OCI-LY7 (cell line): ENCODE measurements at regions not wholly inside any gene's neighbourhood (a gene's known extent, or its start where the extent isn't known, plus 50 kb on each side); places are given as distances from the start of the nearest gene placed in this dataset.

ENCODE experiments used
- BruUV-seq: library from RNA; stranded (reverse); fragments of 400-500 nt; replicated peaks from 2 replicates; lab custom pipeline; 2021; lab: Mats Ljungman, UMichigan
- CTCF ChIA-PET: fragments of 300-600 bp; sonication (Branson Sonifier 250); formaldehyde crosslinking; loops from one replicate; lab custom pipeline; 2022; ENCODE audit warnings: antibody characterized with exemption; ENCODE audit not compliant: unreplicated experiment; lab: Charles Lee
- POLR2A ChIA-PET: fragments of 300-600 bp; sonication (Branson Sonifier 250); formaldehyde crosslinking; loops from one replicate; lab custom pipeline; 2022; ENCODE audit warnings: antibody characterized with exemption; lab: Charles Lee
- DNase-seq: peaks from one replicate; pipeline ENCODE4 v3.0.0-alpha.2; 2015; ENCODE audit warnings: low spot score
- H2AFZ ChIP-seq: fragments of 200-600 bp; sonication (generic), shearing (Covaris generic); 2 replicates; pipeline ENCODE4 v1.6.1; 2014; ENCODE audit warnings: mild to moderate bottlenecking, antibody characterized with exemption, low read length, moderate library complexity
- H3K27ac ChIP-seq: fragments of 200-600 bp; sonication (generic); 2 replicates; pipeline ENCODE4 v1.5.1; 2014; ENCODE audit warnings: mixed run types, low read depth, mild to moderate bottlenecking, moderate library complexity, low read length, inconsistent platforms; ENCODE audit not compliant: poor library complexity, severe bottlenecking
- H3K36me3 ChIP-seq: fragments of 200-600 bp; sonication (generic); 2 replicates; pipeline ENCODE4 v1.6.1; 2014; ENCODE audit warnings: mild to moderate bottlenecking, antibody characterized with exemption, low read length, moderate library complexity, mixed read lengths; ENCODE audit not compliant: insufficient read depth
- H3K4me1 ChIP-seq: fragments of 200-600 bp; sonication (generic); 2 replicates; pipeline ENCODE4 v1.5.1; 2014; ENCODE audit warnings: mild to moderate bottlenecking, low read length; ENCODE audit not compliant: insufficient read depth, poor library complexity, severe bottlenecking
- H3K4me2 ChIP-seq: fragments of 200-600 bp; sonication (generic); 2 replicates; pipeline ENCODE4 v1.6.1; 2014; ENCODE audit warnings: mild to moderate bottlenecking, low read length
- H3K4me3 ChIP-seq: fragments of 200-600 bp; sonication (generic); 2 replicates; pipeline ENCODE4 v1.5.1; 2014; ENCODE audit warnings: mild to moderate bottlenecking, low read depth, low read length; ENCODE audit not compliant: poor library complexity, severe bottlenecking
- H3K79me2 ChIP-seq: fragments of 200-600 bp; sonication (generic); 2 replicates; pipeline ENCODE4 v1.6.1; 2016; ENCODE audit warnings: low read depth, mild to moderate bottlenecking, low read length, moderate library complexity, mixed read lengths; ENCODE audit not compliant: insufficient read depth
- H3K9me2 ChIP-seq: fragments of 200-600 bp; sonication (generic); 2 replicates; pipeline ENCODE4 v1.6.1; 2016; ENCODE audit warnings: mild to moderate bottlenecking, low read length, mixed read lengths; ENCODE audit not compliant: insufficient read depth
- H3K9me3 ChIP-seq: fragments of 200-600 bp; sonication (generic); 2 replicates; pipeline ENCODE4 v1.6.1; 2014; ENCODE audit warnings: mild to moderate bottlenecking, mixed run types, low read length, mixed read lengths
- H4K20me1 ChIP-seq: fragments of 200-600 bp; sonication (generic); 2 replicates; pipeline ENCODE4 v1.6.1; 2014; ENCODE audit warnings: mild to moderate bottlenecking, antibody characterized with exemption, low read length, moderate library complexity, mixed read lengths; ENCODE audit not compliant: insufficient read depth
- CTCF ChIP-seq: fragments of 200-600 bp; sonication (generic); conservative IDR thresholded peaks from 2 replicates; pipeline ENCODE4 v1.5.1; 2014; ENCODE audit warnings: mild to moderate bottlenecking, antibody characterized with exemption, low read length, moderate library complexity, mixed read lengths
- EZH2phosphoT487 ChIP-seq: fragments of 200-600 bp; sonication (generic); IDR thresholded peaks from 2 replicates; pipeline ENCODE4 v1.6.1; 2018; ENCODE audit warnings: low read depth, borderline replicate concordance, mild to moderate bottlenecking, mixed run types, antibody characterized with exemption, low read length, moderate library complexity, mixed read lengths
- intact Hi-C: fragments of 100-400 bp; cut with micrococcal nuclease; formaldehyde crosslinking; loops from one replicate; pipeline ENCODE4 v1.10.0; 2022; ENCODE audit not compliant: unreplicated experiment

GRCh38 chr12:67593041-67593440 lies 55.5 kb upstream of the DYRK2 start:
- CTCF ChIA-PET = no interaction called here
- H2AFZ ChIP-seq = no peak overlapping the region
- no peaks in the 10 kb centered on the region for H3K79me2 ChIP-seq
- H3K27ac ChIP-seq = no peak overlapping the region
- H3K9me3 ChIP-seq = no peaks in the 10 kb centered on the region
- POLR2A ChIA-PET = interaction anchor here (0.5 to 0.9 kb wide), 4 partner anchors 12 to 886 kb away, joined by 3 to 4 read pairs (median 3); no protein-coding TSS in a partner anchor
- intact Hi-C loops = no loop called here
- H3K36me3 ChIP-seq = no peaks in the 10 kb centered on the region
- DNase-seq = no peak
- H3K4me3 ChIP-seq = no peak overlapping the region
- H3K4me2 ChIP-seq = no peak overlapping the region
- TF ChIP-seq EZH2phosphoT487 (no peak), CTCF (no peak)
- H3K9me2 ChIP-seq = no peaks in the 10 kb centered on the region
- H4K20me1 ChIP-seq = no peaks in the 10 kb centered on the region
- no peaks in the 10 kb centered on the region for H3K4me1 ChIP-seq
- BruUV-seq = no TSS peak

- TF ChIP-seq EZH2phosphoT487 (no peak), CTCF (no peak)
- Histone ChIP-seq H3K27ac (no peak overlapping the region), H3K4me2 (no peak overlapping the region), H3K9me2 (no peaks in the 10 kb centered on the region), H4K20me1 (no peaks in the 10 kb centered on the region), H3K4me1 (no peaks in the 10 kb centered on the region), H3K79me2 (no peaks in the 10 kb centered on the region), H2AFZ (no peak overlapping the region), H3K4me3 (no peak overlapping the region), H3K36me3 (no peaks in the 10 kb centered on the region), H3K9me3 (no peaks in the 10 kb centered on the region)
- POLR2A ChIA-PET = interaction anchor here (0.5 to 1.5 kb wide), 6 partner anchors 13 to 885 kb away, joined by 3 to 4 read pairs (median 3); no protein-coding TSS in a partner anchor
- CTCF ChIA-PET = no interaction called here
- intact Hi-C loops = no loop called here
- no peak for DNase-seq
- no TSS peak for BruUV-seq
Observed at GRCh38 chr12:67593461-67594330, 54.8 kb upstream of the DYRK2 start.

- no TSS peak for BruUV-seq
- Histone ChIP-seq H3K9me3 (no peaks in the 10 kb centered on the region), H3K27ac (no peak overlapping the region), H4K20me1 (no peaks in the 10 kb centered on the region), H3K4me3 (no peak overlapping the region), H3K9me2 (no peaks in the 10 kb centered on the region), H3K4me2 (no peak overlapping the region), H3K4me1 (no peaks in the 10 kb centered on the region), H3K79me2 (no peaks in the 10 kb centered on the region), H3K36me3 (no peaks in the 10 kb centered on the region), H2AFZ (no peak overlapping the region)
- TF ChIP-seq CTCF = no peak
- intact Hi-C loops = no loop called here
- ChIA-PET CTCF (no interaction called here), POLR2A (interaction anchor here (1.5 kb wide), 1 partner anchor 14 kb away, joined by 4 read pairs; no protein-coding TSS in a partner anchor)
- DNase-seq = no peak
Observed at GRCh38 chr12:67594888-67595287, 53.7 kb upstream of the DYRK2 start.
